A673 (cell line): ENCODE measurements at regions not wholly inside any gene's neighbourhood (a gene's known extent, or its start where the extent isn't known, plus 50 kb on each side); places are given as distances from the start of the nearest gene placed in this dataset.

Experiments
- EZH2 ChIP-seq: fragments of 200-600 bp; sonication (generic); IDR thresholded peaks from 2 replicates; pipeline ENCODE4 v1.6.1; 2017; ENCODE audit warnings: borderline replicate concordance, low read depth, mild to moderate bottlenecking, mixed read lengths, antibody characterized with exemption, low read length; ENCODE audit not compliant: poor library complexity, severe bottlenecking
- TF ChIP-seq, protein P1 (sequence below): fragments of 300-800, 200-600 bp; sonication (generic); conservative IDR thresholded peaks from 2 replicates; pipeline ENCODE4 v1.5.1; 2017; ENCODE audit warnings: low read depth, mild to moderate bottlenecking, antibody characterized with exemption, low read length, moderate library complexity, mixed read lengths

DNA sequence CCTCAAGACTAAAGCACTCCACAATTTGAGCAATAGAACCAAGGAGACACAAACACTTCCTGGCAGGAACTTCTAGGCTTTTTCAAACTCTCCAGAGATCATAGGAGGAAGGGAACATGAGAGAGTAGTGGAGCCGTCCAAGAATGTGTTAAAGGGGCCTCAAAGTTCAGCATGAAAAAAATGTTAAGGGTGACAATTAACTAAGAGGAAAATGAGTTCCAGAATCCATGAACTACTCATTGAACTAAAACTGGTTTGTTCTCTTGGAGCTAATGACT is 122.0 kb downstream of the WIF1 start:
- TF ChIP-seq, protein P1, sequence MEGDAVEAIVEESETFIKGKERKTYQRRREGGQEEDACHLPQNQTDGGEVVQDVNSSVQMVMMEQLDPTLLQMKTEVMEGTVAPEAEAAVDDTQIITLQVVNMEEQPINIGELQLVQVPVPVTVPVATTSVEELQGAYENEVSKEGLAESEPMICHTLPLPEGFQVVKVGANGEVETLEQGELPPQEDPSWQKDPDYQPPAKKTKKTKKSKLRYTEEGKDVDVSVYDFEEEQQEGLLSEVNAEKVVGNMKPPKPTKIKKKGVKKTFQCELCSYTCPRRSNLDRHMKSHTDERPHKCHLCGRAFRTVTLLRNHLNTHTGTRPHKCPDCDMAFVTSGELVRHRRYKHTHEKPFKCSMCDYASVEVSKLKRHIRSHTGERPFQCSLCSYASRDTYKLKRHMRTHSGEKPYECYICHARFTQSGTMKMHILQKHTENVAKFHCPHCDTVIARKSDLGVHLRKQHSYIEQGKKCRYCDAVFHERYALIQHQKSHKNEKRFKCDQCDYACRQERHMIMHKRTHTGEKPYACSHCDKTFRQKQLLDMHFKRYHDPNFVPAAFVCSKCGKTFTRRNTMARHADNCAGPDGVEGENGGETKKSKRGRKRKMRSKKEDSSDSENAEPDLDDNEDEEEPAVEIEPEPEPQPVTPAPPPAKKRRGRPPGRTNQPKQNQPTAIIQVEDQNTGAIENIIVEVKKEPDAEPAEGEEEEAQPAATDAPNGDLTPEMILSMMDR, result no peak
- TF ChIP-seq EZH2, result no peak
